ENCODE measurements at regions not wholly inside any gene's neighbourhood (a gene's known extent, or its start where the extent isn't known, plus 50 kb on each side); places are given as distances from the start of the nearest gene placed in this dataset.

GRCh38 chr18:30334781-30335180 is 707.8 kb downstream of the DSC3 start:
- TF ChIP-seq CTCF (IDR thresholded peaks at IDR 0.05; ENCODE audit: insufficient read depth, low read length) (no peak), GABPA (IDR thresholded peaks at IDR 0.05; ENCODE audit: low read depth) (no peak), POLR2AphosphoS5 (IDR thresholded peaks at IDR 0.05; ENCODE audit: low read depth) (no peak), SPI1 (IDR thresholded peaks at IDR 0.05; ENCODE audit: borderline replicate concordance, low read depth) (no peak), REST (IDR thresholded peaks at IDR 0.05; ENCODE audit: insufficient replicate concordance, low read depth) (no peak)
